Osteoblast (primary cell): ENCODE measurements at regions not wholly inside any gene's neighbourhood (a gene's known extent, or its start where the extent isn't known, plus 50 kb on each side); places are given as distances from the start of the nearest gene placed in this dataset.
"Not testable (repeated sequence)": the region's sequence is repeated elsewhere in the genome, so short reads cannot be mapped to it uniquely, and the experiment has no call there.

Experiments used
- DNase-seq: peaks from one replicate; pipeline ENCODE4 v3.0.0; 2011; ENCODE audit warnings: low spot score, mixed read lengths; ENCODE audit not compliant: insufficient read length; ENCODE audit errors: missing footprints
- H2AFZ ChIP-seq: 2 replicates; pipeline ENCODE4 v1.6.0; 2011; ENCODE audit warnings: mild to moderate bottlenecking, low read length
- H3K27ac ChIP-seq: 2 replicates; pipeline ENCODE4 v1.5.1; 2011; ENCODE audit warnings: mild to moderate bottlenecking, low read depth, low read length, moderate library complexity
- H3K27me3 ChIP-seq: 2 replicates; pipeline ENCODE4 v1.6.0; 2012; ENCODE audit warnings: mild to moderate bottlenecking, control low read depth, inconsistent platforms, low read length, moderate library complexity; ENCODE audit not compliant: insufficient read depth
- H3K36me3 ChIP-seq: 2 replicates; pipeline ENCODE4 v1.5.1; 2011; ENCODE audit warnings: mild to moderate bottlenecking, low read length, control low read depth, moderate library complexity; ENCODE audit not compliant: insufficient read depth
- H3K4me1 ChIP-seq: 2 replicates; pipeline ENCODE4 v1.5.1; 2011; ENCODE audit warnings: mild to moderate bottlenecking, low read length, control low read depth, moderate library complexity; ENCODE audit not compliant: insufficient read depth
- H3K4me2 ChIP-seq: 2 replicates; pipeline ENCODE4 v1.6.0; 2011; ENCODE audit warnings: mild to moderate bottlenecking, low read length; ENCODE audit not compliant: insufficient read depth
- H3K4me3 ChIP-seq: fragments of 200-600 bp; sonication (generic); 3 replicates; pipeline ENCODE4 v1.5.1; 2012; ENCODE audit warnings: mild to moderate bottlenecking, low read length, inconsistent platforms; ENCODE audit not compliant: insufficient read depth
- H3K79me2 ChIP-seq: 2 replicates; pipeline ENCODE4 v1.6.0; 2012; ENCODE audit warnings: mild to moderate bottlenecking, low read length, control low read depth, inconsistent platforms; ENCODE audit not compliant: insufficient read depth
- H3K9me3 ChIP-seq: 2 replicates; pipeline ENCODE4 v1.5.1; 2011; ENCODE audit warnings: low read depth, low read length, control low read depth
- H4K20me1 ChIP-seq: 2 replicates; pipeline ENCODE4 v1.6.0; 2012; ENCODE audit warnings: mild to moderate bottlenecking, low read length, control low read depth; ENCODE audit not compliant: insufficient read depth
- CTCF ChIP-seq: IDR thresholded peaks from 2 replicates; pipeline ENCODE4 v1.5.1; 2011; ENCODE audit warnings: mild to moderate bottlenecking, low read depth, low read length, moderate library complexity; ENCODE audit errors: extremely low read depth

- Histone ChIP-seq H4K20me1 (no peaks in the 10 kb centered on the region), H3K27ac (no peak overlapping the region), H3K4me3 (no peak overlapping the region), H3K9me3 (no peaks in the 10 kb centered on the region), H3K36me3 (no peaks in the 10 kb centered on the region), H3K4me1 (no peaks in the 10 kb centered on the region), H3K4me2 (no peak overlapping the region), H2AFZ (no peak overlapping the region), H3K27me3 (no peaks in the 10 kb centered on the region), H3K79me2 (no peaks in the 10 kb centered on the region)
- no peak for TF ChIP-seq CTCF
- DNase-seq: no peak
Measured at GRCh38 chr4:79121223-79121622, 182.0 kb upstream of the PAQR3 start.

GRCh38 chr4:79117051-79117450 lies 177.8 kb upstream of the PAQR3 start:
- not testable (repeated sequence) for H3K4me2 ChIP-seq, H3K27me3 ChIP-seq, H3K9me3 ChIP-seq, DNase-seq, H3K4me3 ChIP-seq, H3K27ac ChIP-seq, H3K79me2 ChIP-seq, H2AFZ ChIP-seq, H4K20me1 ChIP-seq, H3K36me3 ChIP-seq, H3K4me1 ChIP-seq

- Histone ChIP-seq H3K9me3 (no peaks in the 10 kb centered on the region), H3K27ac (no peak overlapping the region), H3K4me2 (no peak overlapping the region), H3K27me3 (no peaks in the 10 kb centered on the region), H2AFZ (no peak overlapping the region), H3K4me1 (no peaks in the 10 kb centered on the region), H3K36me3 (no peaks in the 10 kb centered on the region), H4K20me1 (no peaks in the 10 kb centered on the region), H3K4me3 (no peak overlapping the region), H3K79me2 (no peaks in the 10 kb centered on the region)
- TF ChIP-seq CTCF: no peak
- no peak for DNase-seq
Measured at GRCh38 chr4:79107014-79107413, 167.8 kb upstream of the PAQR3 start.

- Histone ChIP-seq H3K79me2 (no peaks in the 10 kb centered on the region), H3K4me2 (no peak overlapping the region), H3K4me1 (no peaks in the 10 kb centered on the region), H3K27me3 (no peaks in the 10 kb centered on the region), H3K36me3 (no peaks in the 10 kb centered on the region), H3K9me3 (no peaks in the 10 kb centered on the region), H4K20me1 (no peaks in the 10 kb centered on the region), H3K4me3 (no peak overlapping the region), H3K27ac (no peak overlapping the region), H2AFZ (no peak overlapping the region)
- no peak for TF ChIP-seq CTCF
- no peak for DNase-seq
Measured at GRCh38 chr4:79088946-79089691, 149.9 kb upstream of the PAQR3 start.
